ENCODE measurements at regions not wholly inside any gene's neighbourhood (a gene's known extent, or its start where the extent isn't known, plus 50 kb on each side); places are given as distances from the start of the nearest gene placed in this dataset.
A peak's percentile ranks its signal among the peaks of the same experiment; 100 is the strongest.

- DNase-seq: no peak
These were observed 127.0 kb downstream of the PRELID2 start for GRCh38 chr5:145708169-145708568.

GRCh38 chr5:145704724-145705123, 130.4 kb downstream of the PRELID2 start:
- DNase-seq: no peak

- DNase-seq: no peak
These were observed 131.3 kb downstream of the PRELID2 start for GRCh38 chr5:145703856-145704255.

GRCh38 chr5:145701404-145701803, 133.7 kb downstream of the PRELID2 start:
- DNase-seq: no peak

GRCh38 chr5:145699846-145700245, 135.3 kb downstream of the PRELID2 start:
- DNase-seq: no peak

GRCh38 chr5:145697251-145697990, 137.7 kb downstream of the PRELID2 start:
- peak in 1 of 2 experiments; percentile 20 for DNase-seq

GRCh38 chr5:145689235-145689634, 145.9 kb downstream of the PRELID2 start:
- no peak for DNase-seq

- DNase-seq: no peak
These were observed 147.2 kb downstream of the PRELID2 start for GRCh38 chr5:145687943-145688342.

- DNase-seq: no peak
These were observed 149.7 kb downstream of the PRELID2 start for GRCh38 chr5:145685417-145685816.

GRCh38 chr5:145683431-145683830, 151.7 kb downstream of the PRELID2 start:
- no peak for DNase-seq

GRCh38 chr5:145682197-145682899, 152.8 kb downstream of the PRELID2 start:
- DNase-seq: no peak

GRCh38 chr5:145681686-145682085, 153.5 kb downstream of the PRELID2 start:
- DNase-seq: peak; percentile 36 to 71

GRCh38 chr5:145681216-145681615, 153.9 kb downstream of the PRELID2 start:
- no peak for DNase-seq

GRCh38 chr5:145680767-145681166, 154.4 kb downstream of the PRELID2 start:
- DNase-seq: no peak

- no peak for DNase-seq
These were observed 155.0 kb downstream of the PRELID2 start for GRCh38 chr5:145680169-145680568.

GRCh38 chr5:145678255-145678654, 156.9 kb downstream of the PRELID2 start:
- no peak for DNase-seq

GRCh38 chr5:145673786-145674185, 161.4 kb downstream of the PRELID2 start:
- DNase-seq: no peak

- no peak for DNase-seq
These were observed 166.4 kb downstream of the PRELID2 start for GRCh38 chr5:145668714-145669113.

- DNase-seq: no peak
These were observed 167.4 kb downstream of the PRELID2 start for GRCh38 chr5:145667742-145668141.

GRCh38 chr5:145666591-145666990, 168.6 kb downstream of the PRELID2 start:
- no peak for DNase-seq

GRCh38 chr5:145661737-145662485, 173.2 kb downstream of the PRELID2 start:
- no peak for DNase-seq

- no peak for DNase-seq
These were observed 174.1 kb downstream of the PRELID2 start for GRCh38 chr5:145660897-145661640.

GRCh38 chr5:145658435-145658834, 176.7 kb downstream of the PRELID2 start:
- DNase-seq: no peak
